Osteoblast (primary cell): ENCODE measurements at regions not wholly inside any gene's neighbourhood (a gene's known extent, or its start where the extent isn't known, plus 50 kb on each side); places are given as distances from the start of the nearest gene placed in this dataset.

Experiments used
- DNase-seq: peaks from one replicate; pipeline ENCODE4 v3.0.0; 2011; ENCODE audit warnings: low spot score, mixed read lengths; ENCODE audit not compliant: insufficient read length; ENCODE audit errors: missing footprints
- H2AFZ ChIP-seq: 2 replicates; pipeline ENCODE4 v1.6.0; 2011; ENCODE audit warnings: mild to moderate bottlenecking, low read length
- H3K27ac ChIP-seq: 2 replicates; pipeline ENCODE4 v1.5.1; 2011; ENCODE audit warnings: mild to moderate bottlenecking, low read depth, low read length, moderate library complexity
- H3K27me3 ChIP-seq: 2 replicates; pipeline ENCODE4 v1.6.0; 2012; ENCODE audit warnings: mild to moderate bottlenecking, control low read depth, inconsistent platforms, low read length, moderate library complexity; ENCODE audit not compliant: insufficient read depth
- H3K36me3 ChIP-seq: 2 replicates; pipeline ENCODE4 v1.5.1; 2011; ENCODE audit warnings: mild to moderate bottlenecking, low read length, control low read depth, moderate library complexity; ENCODE audit not compliant: insufficient read depth
- H3K4me1 ChIP-seq: 2 replicates; pipeline ENCODE4 v1.5.1; 2011; ENCODE audit warnings: mild to moderate bottlenecking, low read length, control low read depth, moderate library complexity; ENCODE audit not compliant: insufficient read depth
- H3K4me2 ChIP-seq: 2 replicates; pipeline ENCODE4 v1.6.0; 2011; ENCODE audit warnings: mild to moderate bottlenecking, low read length; ENCODE audit not compliant: insufficient read depth
- H3K4me3 ChIP-seq: fragments of 200-600 bp; sonication (generic); 3 replicates; pipeline ENCODE4 v1.5.1; 2012; ENCODE audit warnings: mild to moderate bottlenecking, low read length, inconsistent platforms; ENCODE audit not compliant: insufficient read depth
- H3K79me2 ChIP-seq: 2 replicates; pipeline ENCODE4 v1.6.0; 2012; ENCODE audit warnings: mild to moderate bottlenecking, low read length, control low read depth, inconsistent platforms; ENCODE audit not compliant: insufficient read depth
- H3K9me3 ChIP-seq: 2 replicates; pipeline ENCODE4 v1.5.1; 2011; ENCODE audit warnings: low read depth, low read length, control low read depth
- H4K20me1 ChIP-seq: 2 replicates; pipeline ENCODE4 v1.6.0; 2012; ENCODE audit warnings: mild to moderate bottlenecking, low read length, control low read depth; ENCODE audit not compliant: insufficient read depth
- TF ChIP-seq, protein P1 (sequence below): IDR thresholded peaks from 2 replicates; pipeline ENCODE4 v1.5.1; 2011; ENCODE audit warnings: mild to moderate bottlenecking, low read depth, low read length, moderate library complexity; ENCODE audit errors: extremely low read depth

DNA sequence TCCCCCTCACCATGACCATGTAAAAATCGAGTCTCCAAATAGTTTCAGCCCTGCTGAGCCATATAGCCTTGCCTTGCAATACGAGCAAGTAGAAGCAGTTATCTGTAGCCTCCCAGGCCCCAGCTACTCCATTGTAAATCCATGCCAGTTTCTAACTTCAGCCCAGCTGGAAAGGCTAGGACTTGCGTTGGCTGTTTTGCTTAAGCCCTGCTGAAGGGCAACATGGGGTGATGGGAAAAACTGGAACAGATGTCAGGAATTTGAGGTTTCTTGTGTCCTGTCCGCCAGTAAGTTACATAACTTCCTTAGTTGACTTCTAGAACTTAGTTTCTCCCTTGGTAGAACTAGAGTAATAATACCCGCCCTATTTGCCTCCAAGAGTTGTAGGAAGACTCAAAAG is 216.0 kb upstream of the SERP2 start:
- Histone ChIP-seq H3K4me3 (no peak overlapping the region), H3K27ac (no peak overlapping the region), H3K9me3 (no peaks in the 10 kb centered on the region), H3K36me3 (no peaks in the 10 kb centered on the region), H3K4me1 (peaks cover 28% of the 10 kb centered on the region), H3K4me2 (no peak overlapping the region), H2AFZ (no peak overlapping the region), H4K20me1 (no peaks in the 10 kb centered on the region), H3K27me3 (no peaks in the 10 kb centered on the region), H3K79me2 (no peaks in the 10 kb centered on the region)
- TF ChIP-seq, protein P1, sequence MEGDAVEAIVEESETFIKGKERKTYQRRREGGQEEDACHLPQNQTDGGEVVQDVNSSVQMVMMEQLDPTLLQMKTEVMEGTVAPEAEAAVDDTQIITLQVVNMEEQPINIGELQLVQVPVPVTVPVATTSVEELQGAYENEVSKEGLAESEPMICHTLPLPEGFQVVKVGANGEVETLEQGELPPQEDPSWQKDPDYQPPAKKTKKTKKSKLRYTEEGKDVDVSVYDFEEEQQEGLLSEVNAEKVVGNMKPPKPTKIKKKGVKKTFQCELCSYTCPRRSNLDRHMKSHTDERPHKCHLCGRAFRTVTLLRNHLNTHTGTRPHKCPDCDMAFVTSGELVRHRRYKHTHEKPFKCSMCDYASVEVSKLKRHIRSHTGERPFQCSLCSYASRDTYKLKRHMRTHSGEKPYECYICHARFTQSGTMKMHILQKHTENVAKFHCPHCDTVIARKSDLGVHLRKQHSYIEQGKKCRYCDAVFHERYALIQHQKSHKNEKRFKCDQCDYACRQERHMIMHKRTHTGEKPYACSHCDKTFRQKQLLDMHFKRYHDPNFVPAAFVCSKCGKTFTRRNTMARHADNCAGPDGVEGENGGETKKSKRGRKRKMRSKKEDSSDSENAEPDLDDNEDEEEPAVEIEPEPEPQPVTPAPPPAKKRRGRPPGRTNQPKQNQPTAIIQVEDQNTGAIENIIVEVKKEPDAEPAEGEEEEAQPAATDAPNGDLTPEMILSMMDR = no peak
- no peak for DNase-seq

DNA sequence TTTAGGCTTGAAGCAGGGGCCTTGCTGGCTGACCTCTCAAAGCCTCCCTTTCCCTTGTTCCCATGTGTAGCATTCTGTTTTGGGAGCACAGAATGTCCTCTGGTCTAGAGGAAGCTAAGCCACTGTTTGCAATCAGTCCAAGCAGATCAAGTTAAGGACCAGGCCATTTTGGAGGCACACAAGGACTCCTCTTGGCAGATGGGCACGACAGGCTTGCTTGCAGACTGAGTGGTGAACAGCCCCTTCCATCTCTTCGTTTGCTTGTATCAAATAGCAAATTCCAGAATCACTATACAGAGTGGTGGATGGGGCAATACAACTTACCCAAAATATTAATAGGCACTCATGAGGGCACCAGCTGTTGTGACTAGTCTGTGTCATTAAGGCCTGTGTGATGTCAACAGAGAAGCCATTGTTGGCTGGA is 215.5 kb upstream of the SERP2 start:
- no peak overlapping the region for H3K4me3 ChIP-seq
- H3K4me2 ChIP-seq = no peak overlapping the region
- H3K27ac ChIP-seq = no peak overlapping the region

DNA sequence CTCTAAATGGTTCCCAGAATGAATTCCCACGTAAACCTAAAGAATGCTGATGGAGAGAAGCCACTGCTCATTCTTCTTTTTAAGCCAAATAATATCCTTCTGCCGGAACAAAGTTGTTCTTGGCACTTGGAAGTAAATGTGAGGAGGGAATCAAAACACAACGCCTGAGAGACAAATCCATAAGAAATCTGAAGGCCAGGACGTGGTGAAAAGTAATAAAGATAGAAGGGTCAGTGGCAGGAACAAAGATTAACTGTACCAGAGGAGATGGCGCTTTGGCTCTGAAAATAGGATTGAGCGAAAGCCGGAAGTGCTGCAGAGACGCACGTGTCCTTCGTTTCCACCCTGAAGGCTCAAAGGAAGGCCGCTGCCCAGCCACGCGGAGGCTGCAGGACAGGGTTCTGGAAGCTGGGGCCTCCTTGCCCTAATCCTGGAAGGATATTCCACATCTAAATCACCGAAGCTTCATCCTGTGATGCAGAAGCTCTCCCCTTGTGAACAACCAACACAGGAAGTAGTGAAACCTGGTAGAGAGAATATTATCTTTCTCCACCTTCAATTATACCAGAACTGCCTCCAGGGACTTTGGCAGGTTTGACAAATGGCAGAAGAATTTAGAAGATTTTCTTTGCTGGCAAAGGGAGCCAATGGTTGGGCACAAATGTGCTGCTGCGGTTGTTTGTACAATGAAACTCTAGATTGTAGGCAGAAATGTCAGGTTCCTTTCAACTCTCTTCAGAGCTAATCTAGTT is 214.6 kb upstream of the SERP2 start:
- H3K4me1 ChIP-seq = peaks cover 28% of the 10 kb centered on the region
- peak overlapping the region; percentile 54 for H3K27ac ChIP-seq
- no peak for DNase-seq

More for the DNA sequence above, 215.5 kb upstream of the SERP2 start:
- TF ChIP-seq, protein P1 = no peak
- no peaks in the 10 kb centered on the region for H4K20me1 ChIP-seq
- peaks cover 28% of the 10 kb centered on the region for H3K4me1 ChIP-seq
- H3K79me2 ChIP-seq = no peaks in the 10 kb centered on the region
- H3K27me3 ChIP-seq = no peaks in the 10 kb centered on the region
- H2AFZ ChIP-seq = no peak overlapping the region
- no peaks in the 10 kb centered on the region for H3K36me3 ChIP-seq
- no peaks in the 10 kb centered on the region for H3K9me3 ChIP-seq
- no peak for DNase-seq

More for the DNA sequence above, 214.6 kb upstream of the SERP2 start:
- Histone ChIP-seq H2AFZ (peak overlapping the region; percentile 70), H3K4me2 (peak overlapping the region; percentile 50), H4K20me1 (no peaks in the 10 kb centered on the region), H3K9me3 (no peaks in the 10 kb centered on the region), H3K27me3 (no peaks in the 10 kb centered on the region), H3K4me3 (peak overlapping the region; percentile 8), H3K36me3 (no peaks in the 10 kb centered on the region), H3K79me2 (no peaks in the 10 kb centered on the region)
- TF ChIP-seq, protein P1 = no peak
